GM21423 (cell line): ENCODE measurements at regions not wholly inside any gene's neighbourhood (a gene's known extent, or its start where the extent isn't known, plus 50 kb on each side); places are given as distances from the start of the nearest gene placed in this dataset.
"Not testable (repeated sequence)": the region's sequence is repeated elsewhere in the genome, so short reads cannot be mapped to it uniquely, and the experiment has no call there.

ENCODE experiments used
- ATAC-seq: cut with Tn5 transposase; IDR thresholded peaks from one replicate; pipeline ENCODE4 v1.9.1; 2021; ENCODE audit warnings: mild to moderate bottlenecking, moderate library complexity; ENCODE audit not compliant: unreplicated experiment

DNA sequence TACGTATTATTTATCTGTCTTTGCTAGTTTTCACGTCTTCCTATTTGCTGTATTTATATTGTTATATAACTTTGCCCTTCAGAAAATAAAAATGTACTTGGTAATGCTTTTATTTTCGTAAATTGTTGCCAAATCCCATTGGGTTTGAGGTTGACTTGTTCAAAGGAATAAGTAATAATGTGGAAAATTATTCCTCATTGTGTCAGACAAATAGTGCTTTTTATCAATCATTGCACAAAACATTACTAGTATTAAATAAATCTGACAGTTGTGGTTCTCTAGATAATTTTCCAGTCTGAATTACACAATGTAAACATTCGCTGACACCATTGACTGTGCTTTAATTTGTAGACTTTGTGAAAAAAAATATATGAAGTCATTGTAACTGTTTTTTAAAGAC lies 798.3 kb upstream of the TMEFF2 start:
- no peak for ATAC-seq

DNA sequence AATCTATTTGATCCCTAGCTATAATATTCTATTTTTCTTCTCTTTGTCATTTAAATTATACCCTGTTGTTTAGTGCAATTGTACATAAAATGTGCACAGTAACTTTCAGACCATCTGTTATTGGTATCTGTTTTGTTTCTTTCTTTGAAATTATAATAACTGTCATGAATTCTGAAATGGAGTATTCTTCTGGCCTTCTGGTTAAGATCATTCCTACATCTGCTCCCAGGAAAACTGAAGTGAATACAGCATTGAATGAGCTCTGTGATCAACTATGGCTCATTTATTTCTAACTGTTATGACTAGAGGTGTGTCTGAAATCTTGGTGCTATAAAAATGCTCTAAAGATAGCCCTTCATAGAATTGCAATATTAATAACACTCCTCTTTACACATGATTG lies 788.4 kb upstream of the TMEFF2 start:
- ATAC-seq, result no peak

DNA sequence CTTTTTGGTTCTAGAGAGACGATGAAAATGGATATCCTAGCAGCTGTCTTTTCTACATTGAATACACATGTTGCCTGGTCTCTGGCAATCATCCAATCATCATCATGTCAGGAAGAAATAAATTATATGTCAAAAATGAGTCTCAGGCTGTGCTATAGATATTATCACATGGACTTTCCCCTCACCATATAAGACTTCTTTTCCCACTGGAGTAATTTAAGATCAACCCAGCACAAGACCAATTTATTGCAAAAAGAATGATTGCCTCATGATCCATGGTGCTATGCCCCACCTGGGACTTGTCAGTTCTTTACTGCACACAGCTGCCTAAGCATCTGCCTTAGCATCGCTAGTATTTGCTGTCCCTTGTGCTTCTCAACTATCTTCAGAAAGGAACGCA lies 783.7 kb upstream of the TMEFF2 start:
- ATAC-seq, result no peak

DNA sequence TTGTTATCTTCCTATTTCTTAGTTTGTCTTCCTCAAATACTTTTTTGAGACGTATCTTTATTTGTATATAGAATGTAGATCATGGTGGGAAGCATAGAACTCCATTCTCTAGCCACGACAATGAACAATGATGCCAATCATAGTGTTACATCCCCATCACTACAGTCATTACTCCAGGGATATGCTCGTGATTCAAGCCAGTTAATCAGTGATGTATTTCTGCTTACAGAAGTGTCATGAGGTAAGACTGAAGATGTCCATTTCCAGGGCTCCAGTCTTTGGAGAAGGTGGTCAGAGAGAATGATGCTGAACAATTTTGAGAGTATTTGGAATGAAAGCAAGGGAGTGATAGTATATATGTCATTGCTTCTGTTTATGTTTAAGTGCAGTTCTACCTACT lies 777.2 kb upstream of the TMEFF2 start:
- ATAC-seq, result no peak

DNA sequence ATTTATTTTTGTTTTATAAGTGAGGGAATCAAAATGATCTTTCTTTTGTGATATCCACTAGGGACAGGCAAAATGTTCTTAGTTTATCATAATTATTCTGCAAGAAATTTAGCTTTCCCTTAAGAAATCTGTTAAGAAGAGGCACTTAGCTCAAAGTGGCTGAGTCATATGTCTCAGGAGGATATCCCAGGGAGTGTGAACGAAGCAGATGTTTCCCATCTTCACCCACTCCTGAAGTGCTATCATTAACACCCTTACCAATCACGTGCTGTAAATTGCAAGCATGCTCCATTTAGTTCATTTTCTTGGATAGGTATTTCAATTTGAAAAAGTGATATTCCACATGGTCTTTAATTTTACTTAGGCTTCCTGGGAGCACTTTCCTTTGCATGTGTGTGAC lies 774.3 kb upstream of the TMEFF2 start:
- ATAC-seq, result no peak

DNA sequence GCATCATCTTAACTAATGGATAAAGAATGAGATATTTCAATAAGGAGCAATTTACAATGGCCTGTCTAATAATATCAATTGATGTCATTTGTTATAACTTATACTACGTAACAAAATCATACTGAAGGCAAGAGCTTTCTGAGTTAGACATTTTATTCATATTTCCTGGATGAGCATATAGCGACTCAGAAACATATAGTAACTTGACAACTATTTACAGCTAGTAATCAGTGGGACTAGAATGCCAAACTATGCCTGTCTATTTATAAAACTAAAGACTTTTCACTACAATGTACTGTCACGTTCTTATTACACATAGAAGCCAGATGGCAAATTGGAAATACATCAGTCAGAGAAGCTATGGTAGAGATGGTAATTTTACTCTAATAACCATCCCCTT lies 766.2 kb upstream of the TMEFF2 start:
- no peak for ATAC-seq

DNA sequence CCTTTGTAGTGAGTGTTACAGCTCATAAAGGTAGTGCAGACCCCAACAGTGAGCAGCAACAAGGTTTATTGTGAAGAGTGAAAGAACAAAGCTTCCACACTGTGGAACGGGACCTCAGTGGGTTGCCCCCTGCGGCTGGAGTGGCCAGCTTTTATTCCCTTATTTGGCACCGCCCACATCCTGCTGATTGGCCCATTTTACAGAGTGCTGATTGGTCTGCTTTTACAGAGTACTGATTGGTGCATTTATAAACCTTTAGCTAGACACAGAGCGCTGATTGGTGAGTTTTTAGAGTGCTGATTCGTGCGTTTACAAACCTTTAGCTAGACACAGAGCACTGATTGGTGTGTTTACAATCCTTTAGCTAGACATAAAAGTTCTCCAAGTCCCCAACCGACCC lies 763.9 kb upstream of the TMEFF2 start:
- not testable (repeated sequence) for ATAC-seq

DNA sequence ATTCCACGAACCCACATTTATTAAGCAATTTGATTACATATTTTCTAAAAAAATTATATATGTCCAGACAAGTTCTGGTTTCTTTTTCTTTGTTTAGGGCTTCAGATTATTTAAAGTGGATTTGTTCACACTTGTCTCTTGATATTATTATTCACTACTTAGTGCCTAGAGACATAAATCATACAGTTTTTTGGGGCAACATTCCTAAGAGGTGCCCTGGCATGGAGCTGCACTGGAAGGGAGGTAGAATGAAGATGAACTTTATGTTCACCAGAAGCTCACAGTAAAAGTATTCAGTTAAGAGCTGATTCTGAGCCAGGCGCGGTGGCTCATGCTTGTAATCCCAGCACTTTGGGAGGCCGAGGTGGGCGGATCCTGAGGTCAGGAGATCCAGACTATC lies 762.7 kb upstream of the TMEFF2 start:
- no peak for ATAC-seq

DNA sequence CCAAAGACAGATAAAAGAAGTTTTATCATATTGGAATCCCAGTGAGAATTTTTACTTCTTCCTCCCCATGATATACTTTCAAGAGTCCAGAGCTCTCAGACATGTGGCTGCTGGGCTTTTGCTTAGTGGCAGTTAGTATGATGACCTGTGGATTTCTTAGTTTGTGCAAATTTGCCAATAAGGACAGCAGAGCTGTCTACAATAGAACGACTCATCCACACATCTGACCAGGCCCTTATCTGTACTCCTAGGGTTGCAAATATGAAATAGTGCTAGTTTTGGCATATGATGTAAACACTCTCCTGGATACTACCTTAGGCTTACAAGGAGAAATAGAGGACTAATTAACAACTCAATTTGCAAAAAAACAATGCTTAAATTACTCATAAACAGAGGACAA lies 758.4 kb upstream of the TMEFF2 start:
- no peak for ATAC-seq

DNA sequence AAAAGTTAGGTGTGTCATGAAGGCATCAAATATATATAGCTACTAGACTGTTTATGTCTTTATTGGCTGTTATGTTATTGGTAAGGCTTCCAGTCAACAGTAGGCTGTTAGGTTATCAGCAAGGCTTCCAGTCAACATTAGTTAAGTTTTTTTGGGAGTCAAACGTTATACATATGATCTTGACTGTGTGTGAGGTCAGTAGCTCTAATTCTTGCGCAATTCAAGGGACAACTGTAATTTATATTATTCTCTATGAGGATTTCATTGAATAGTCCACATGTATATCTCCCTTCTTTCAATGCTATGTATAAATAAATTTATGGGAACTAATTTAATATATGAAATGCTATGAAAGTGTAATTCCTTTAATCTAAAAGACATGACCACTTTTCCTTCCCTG lies 757.5 kb upstream of the TMEFF2 start:
- no peak for ATAC-seq

DNA sequence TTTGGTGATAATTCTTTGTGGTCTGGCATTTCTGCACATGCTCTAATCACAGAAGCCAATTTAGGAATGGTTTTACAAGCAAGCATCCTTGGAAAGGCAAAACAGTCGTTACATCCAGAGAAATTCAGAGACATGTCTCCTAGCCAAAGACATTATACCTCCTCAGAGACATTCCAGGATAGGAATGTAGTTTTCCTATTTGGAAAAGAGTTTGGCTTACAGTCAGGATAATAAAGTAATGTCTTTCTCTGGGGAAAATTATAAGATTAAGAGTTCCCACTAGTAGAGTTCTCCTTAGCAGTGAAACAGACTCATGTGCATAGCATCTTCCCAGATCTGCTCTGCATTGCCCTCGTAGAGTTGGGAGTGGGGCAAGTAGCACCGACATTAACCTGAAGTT lies 753.6 kb upstream of the TMEFF2 start:
- no peak for ATAC-seq

DNA sequence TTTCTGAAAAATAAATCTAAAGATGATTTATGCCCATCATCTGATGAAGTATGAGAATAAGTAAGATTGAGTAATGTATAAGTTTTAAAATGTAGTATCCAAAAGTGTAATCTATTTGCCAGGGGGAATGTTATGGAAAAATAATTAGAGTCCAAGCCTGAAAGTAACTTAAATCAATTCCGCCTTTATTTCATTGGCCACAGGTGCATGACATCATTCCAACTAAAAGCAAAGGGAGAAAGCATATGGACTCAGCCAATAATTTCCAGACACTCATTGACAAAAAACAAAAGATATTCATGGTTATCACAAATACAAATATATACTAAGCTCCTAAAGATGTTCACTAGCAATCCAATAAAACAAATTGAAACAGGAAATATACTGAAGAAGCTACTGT lies 752.6 kb upstream of the TMEFF2 start:
- ATAC-seq, result no peak

DNA sequence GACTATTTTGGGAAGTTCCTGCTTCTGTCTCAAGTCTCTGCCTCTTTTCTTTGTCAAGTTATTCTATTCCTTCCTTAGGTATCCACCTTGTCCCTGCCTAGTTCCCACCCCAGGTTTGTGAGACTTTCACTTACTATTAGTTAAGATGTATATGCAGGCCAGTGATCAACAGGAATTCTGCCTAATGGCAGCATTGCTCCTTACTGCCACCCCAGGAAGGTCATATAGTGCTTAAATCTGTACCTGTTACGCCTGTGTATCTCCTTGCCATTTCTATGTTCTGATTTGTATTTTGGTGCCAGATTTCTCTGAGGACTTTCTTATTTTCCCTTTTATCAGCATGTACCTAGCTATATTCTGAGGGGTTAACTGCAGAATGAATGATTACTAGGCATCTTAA lies 746.0 kb upstream of the TMEFF2 start:
- no peak for ATAC-seq

DNA sequence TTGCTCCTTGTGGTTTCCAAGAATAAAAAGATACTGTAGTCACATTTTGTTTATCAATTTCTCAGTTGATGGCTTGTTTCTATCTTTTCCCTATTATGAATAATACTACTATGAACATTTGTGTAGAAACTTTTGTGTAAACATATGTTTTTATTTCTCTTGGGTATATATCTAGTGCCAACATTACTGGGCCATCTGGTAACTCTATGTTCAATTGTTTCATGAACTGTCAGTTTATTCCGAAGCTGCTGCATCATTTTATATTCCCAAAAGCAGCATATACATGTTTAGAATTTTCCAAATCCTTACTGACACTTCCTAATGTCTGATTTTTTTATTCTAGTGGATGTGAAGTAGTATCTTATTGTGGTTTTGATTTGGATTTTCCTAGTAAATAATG lies 737.6 kb upstream of the TMEFF2 start:
- ATAC-seq, result no peak

DNA sequence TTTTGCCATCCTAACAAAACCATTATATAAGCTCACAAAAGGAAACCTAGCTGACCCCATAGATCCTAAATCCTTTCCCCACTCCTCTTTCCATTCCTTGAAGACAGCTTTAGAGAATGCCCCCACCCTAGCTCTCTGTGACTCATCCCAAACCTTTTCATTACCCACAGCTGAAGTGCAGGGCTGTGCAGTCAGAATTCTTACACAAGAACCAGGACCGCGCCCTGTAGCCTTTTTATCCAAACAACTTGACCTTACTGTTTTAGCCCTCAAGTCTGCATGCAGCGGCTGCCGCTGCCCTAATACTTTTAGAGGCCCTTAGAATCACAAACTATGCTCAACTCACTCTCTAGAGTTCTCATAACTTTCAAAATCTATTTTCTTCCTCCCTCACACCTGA lies 726.9 kb upstream of the TMEFF2 start:
- not testable (repeated sequence) for ATAC-seq

DNA sequence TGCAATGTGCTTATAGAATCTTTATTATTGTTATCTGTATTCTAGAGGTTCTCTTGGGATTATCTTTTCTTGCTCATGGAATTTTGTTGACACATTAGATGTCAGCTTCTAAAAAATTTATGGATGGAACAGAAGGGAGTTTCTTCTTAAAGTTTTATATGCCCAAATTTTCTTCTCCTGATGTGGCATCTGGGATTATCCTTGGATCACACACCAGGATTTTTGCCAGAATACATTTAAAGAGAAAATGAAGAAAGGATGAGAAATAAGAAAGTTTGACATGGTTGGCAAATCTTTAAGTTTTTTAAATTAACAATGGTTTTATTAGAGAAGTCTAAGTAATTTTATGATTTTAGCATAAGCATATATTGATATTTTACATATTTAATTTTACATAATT lies 706.7 kb upstream of the TMEFF2 start:
- ATAC-seq, result no peak

DNA sequence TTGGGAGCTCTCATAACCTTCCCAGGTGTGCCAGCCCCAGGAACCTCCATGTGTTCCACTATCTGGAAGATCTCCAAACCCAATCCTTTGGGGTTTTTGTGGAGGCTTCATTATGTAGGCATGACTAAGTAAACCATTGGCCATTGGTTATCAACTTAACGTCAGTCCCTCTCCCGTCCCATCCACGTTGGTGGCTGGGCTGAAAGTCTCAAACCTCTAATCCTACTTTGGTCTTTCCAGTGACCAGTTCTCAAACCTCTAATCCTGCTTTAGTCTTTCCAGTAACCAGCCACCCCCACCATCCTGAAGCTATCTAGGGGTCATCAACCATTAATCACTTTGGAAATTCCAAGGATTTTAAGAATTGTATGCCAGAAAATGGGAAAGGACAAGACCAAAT lies 704.7 kb upstream of the TMEFF2 start:
- no peak for ATAC-seq

DNA sequence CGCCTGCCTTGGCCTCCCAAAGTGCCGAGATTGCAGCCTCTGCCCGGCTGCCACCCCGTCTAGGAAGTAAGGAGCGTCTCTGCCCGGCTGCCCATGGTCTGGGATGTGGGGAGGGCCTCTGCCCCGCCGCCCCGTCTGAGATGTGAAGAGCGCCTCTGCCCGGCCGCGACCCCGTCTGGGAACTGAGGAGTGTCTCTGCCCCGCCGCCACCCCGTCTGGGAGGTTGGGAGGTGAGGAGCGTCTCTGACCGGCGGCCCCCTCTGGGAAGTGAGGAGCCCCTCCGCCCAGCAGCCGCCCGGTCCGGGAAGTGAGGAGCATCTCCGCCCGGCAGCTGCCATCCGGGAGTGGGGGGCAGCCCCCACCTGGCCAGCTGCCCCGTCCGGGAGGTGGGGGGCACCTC lies 699.2 kb upstream of the TMEFF2 start:
- not testable (repeated sequence) for ATAC-seq

DNA sequence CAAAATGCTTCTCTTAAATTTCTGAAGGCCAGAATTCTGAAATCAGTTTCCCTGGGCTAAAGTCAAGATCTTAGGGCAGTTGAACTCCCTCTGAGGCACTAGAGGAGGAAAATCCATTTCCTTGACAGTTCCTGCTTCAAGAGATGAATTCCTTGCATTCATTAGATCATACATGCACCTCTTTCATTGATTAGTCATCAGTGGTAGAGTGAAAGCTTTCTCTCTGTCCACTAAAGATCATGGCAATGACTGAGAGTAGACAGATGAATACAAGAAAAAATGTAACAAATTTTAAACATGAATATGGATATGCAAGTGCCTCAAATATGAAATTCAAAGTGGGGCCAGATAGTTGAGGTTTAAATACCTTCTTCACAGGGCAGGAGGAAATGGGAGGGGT lies 693.4 kb upstream of the TMEFF2 start:
- ATAC-seq, result no peak

DNA sequence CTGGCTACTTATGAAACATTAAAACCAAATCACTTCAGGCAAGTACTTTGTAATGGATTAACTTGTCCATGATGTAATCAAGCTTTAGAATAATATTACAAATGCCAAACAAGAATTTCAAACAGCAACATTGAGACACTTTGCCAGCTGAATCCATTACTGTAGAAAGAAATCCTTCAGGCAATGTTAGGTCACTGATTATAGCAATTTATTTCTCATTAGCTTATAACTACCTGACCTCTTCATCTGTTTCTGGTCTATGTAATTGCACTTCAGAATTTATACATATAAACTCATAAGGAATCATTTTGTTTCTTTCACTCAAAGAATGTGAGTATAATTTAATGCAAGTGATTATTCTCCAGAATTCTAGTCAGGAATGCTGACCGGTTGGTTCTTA lies 692.6 kb upstream of the TMEFF2 start:
- no peak for ATAC-seq

DNA sequence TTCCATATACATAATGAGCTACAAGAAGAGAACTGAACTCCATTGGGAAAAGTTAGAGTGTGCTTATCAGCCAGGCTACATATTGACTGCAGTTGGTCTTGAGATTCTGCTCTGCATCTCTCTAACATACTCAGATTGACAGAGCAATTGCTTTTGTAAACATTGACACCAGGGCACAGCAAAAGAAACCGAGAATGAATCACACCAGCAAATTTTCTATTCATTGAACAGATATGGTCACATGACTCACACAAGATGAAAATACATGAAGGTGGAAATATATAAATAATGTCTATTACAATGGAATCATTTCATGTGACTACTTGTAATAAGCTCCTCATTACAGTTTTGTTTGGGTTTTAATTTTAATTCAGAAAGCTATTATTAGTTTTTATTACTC lies 691.9 kb upstream of the TMEFF2 start:
- no peak for ATAC-seq

DNA sequence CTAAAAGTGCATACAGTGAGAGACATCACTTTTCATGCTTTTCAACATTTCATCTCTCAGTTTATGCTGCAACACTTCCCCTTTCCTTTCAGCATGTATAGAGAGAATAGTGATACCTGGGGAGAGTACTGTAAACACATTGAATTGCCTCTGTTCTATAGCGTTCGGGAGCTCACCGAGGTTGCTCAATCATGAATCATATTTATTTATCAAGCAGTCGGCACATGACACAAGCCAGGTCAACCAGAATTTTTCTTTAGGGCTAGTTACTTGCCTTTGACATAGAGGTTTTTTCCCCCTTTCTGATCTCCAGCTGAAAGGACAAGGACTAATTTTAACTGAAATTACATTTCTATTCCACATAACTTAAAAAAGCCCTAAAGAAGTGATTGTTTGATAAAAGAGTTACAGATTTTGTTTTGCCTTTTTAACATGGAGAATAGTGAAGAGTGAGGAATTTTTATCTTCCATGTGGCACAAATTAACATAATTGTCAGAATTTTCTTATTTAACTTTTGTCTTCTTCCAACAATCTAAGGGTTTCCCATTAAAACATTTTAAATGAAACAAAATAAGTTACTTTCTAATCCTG lies 690.9 kb upstream of the TMEFF2 start:
- no peak for ATAC-seq

DNA sequence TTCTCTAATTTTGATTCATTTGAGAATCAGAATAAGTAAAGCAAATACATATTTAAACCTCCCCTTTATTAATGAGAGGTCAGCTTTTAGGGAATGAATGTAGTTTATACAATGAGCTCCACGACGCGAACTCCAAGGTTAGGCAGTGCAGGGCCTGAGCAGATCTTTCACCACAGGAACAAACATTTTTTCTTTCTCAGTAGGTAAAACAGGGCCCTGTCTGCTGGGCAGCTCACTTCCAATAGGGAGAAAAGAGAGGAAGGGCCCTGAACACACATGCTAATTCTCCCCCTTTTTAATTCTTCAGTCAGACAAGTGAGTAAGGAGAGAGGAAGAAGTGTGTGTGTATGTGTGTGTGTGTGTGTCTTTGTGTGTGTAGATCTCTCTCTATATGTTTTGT lies 682.4 kb upstream of the TMEFF2 start:
- no peak for ATAC-seq

DNA sequence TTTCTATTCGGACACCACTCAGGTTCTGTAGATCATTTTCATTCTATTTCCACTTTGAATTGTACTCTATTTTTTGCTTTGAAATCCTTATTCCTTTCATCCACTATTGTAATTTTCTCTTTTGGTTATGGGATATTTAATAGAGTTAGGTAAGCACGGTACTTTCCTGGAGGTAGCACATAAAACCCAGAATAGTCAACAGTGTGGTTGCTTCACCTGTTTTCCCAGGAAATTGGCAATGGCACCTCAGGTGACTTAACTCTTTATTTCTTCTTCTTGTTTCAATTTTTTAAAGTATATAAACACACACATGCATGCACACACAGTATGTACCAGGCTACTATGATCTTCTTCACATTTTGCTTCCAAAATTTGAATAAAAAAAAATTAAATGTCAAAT lies 682.0 kb upstream of the TMEFF2 start:
- no peak for ATAC-seq
